ENCODE measurements at regions not wholly inside any gene's neighbourhood (a gene's known extent, or its start where the extent isn't known, plus 50 kb on each side); places are given as distances from the start of the nearest gene placed in this dataset.

- no peak for TF ChIP-seq CTCF (IDR thresholded peaks at IDR 0.05)
- TF ChIP-seq POLR2A (IDR thresholded peaks at IDR 0.05): no peak
Measured at GRCh38 chr2:173673640-173674039, 291.5 kb downstream of the SP3 start.

Data from right lobe of liver (tissue), 4 donors.